T-helper 1 cell treated with Interleukin-12 subunit alpha and Interleukin-12 subunit beta and Interleukin-4 antibody, amounts not matched to agents 30 μg/mL and 1 μg/mL, for 36 hours (primary cell): ENCODE measurements at regions not wholly inside any gene's neighbourhood (a gene's known extent, or its start where the extent isn't known, plus 50 kb on each side); places are given as distances from the start of the nearest gene placed in this dataset.
"Not testable (repeated sequence)": the region's sequence is repeated elsewhere in the genome, so short reads cannot be mapped to it uniquely, and the experiment has no call there.

Experiments used
- H3K27ac Mint-ChIP-seq: one replicate; pipeline ENCODE4 v1.8.0; 2021; ENCODE audit warnings: mild to moderate bottlenecking, mixed read lengths
- H3K27me3 Mint-ChIP-seq: one replicate; pipeline ENCODE4 v1.8.0; 2021; ENCODE audit warnings: low read depth, mixed read lengths
- H3K36me3 Mint-ChIP-seq: one replicate; pipeline ENCODE4 v1.8.0; 2021; ENCODE audit warnings: low read depth, mixed read lengths
- H3K4me1 Mint-ChIP-seq: one replicate; pipeline ENCODE4 v1.8.0; 2021; ENCODE audit warnings: low read depth, mixed read lengths
- H3K4me3 Mint-ChIP-seq: one replicate; pipeline ENCODE4 v1.8.0; 2021; ENCODE audit warnings: mild to moderate bottlenecking, moderate library complexity, mixed read lengths
- H3K9me3 Mint-ChIP-seq: one replicate; pipeline ENCODE4 v1.8.0; 2021; ENCODE audit warnings: mixed read lengths

DNA sequence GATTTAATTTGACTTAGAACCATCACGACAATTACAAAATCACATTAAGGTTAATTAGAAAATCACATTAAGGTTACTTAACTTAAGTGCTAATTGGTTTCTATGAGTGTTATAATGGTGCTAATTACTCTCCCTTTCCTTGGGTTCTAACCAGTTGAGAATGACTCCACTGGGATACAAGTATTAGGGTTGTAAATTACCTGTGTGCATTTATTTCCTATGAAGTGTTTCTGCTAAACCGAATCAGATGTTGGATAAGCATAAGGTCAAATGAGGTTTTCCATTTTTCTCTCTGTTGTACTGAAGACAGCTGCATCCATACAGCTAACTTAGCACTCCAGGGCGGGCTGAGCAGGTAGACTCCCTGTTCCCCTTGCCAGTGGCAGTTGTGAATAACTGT, 610.3 kb upstream of the TMPRSS15 start:
- Mint-ChIP-seq H3K36me3 (no peaks in the 10 kb centered on the region), H3K27me3 (no peaks in the 10 kb centered on the region), H3K27ac (no peak overlapping the region), H3K4me1 (no peaks in the 10 kb centered on the region), H3K4me3 (no peak overlapping the region), H3K9me3 (peaks cover 21% of the 10 kb centered on the region)

DNA sequence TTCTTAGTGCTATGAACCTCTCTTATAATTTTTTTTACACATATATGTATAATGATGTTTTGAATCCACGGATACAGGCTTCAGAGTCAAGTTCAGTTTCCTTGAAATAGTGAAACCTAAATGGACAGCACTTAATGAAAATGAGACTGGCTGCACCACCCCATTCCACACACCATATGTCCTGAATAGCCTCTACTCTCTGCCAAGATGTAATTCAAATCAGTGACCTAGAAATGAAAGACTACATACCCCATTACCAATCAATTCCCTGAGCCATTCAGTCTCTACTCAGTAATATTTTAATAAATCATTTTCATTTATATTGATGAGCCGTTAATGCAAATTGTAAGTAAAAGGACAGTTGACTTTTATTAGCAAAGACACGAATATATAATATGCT, 614.9 kb upstream of the TMPRSS15 start:
- peaks cover 24% of the 10 kb centered on the region for H3K9me3 Mint-ChIP-seq
- H3K27me3 Mint-ChIP-seq, result no peaks in the 10 kb centered on the region
- H3K4me3 Mint-ChIP-seq, result no peak overlapping the region
- no peak overlapping the region for H3K27ac Mint-ChIP-seq
- H3K36me3 Mint-ChIP-seq, result no peaks in the 10 kb centered on the region
- no peaks in the 10 kb centered on the region for H3K4me1 Mint-ChIP-seq

DNA sequence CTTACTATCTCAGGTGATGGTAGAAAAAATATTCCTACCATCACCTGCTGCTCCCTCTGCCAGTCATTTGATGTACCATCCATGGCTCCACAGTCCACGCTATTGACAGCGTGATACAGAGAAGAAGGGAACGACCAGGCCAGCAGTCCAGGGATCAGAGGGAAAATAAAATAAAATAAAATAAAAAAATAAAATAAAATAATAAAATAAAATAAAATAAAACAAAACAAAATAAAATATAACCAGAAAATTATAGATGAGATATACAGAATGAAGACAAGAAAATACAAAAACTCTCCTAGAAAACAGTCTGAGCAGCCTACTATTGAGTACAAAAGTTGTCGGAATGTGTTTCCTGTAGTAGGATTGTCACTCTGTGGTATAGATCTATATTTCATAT, 619.4 kb upstream of the TMPRSS15 start:
- Mint-ChIP-seq H3K27me3 (no peaks in the 10 kb centered on the region), H3K4me3 (no peak overlapping the region), H3K9me3 (peaks cover 29% of the 10 kb centered on the region), H3K36me3 (no peaks in the 10 kb centered on the region), H3K27ac (no peak overlapping the region), H3K4me1 (no peaks in the 10 kb centered on the region)

DNA sequence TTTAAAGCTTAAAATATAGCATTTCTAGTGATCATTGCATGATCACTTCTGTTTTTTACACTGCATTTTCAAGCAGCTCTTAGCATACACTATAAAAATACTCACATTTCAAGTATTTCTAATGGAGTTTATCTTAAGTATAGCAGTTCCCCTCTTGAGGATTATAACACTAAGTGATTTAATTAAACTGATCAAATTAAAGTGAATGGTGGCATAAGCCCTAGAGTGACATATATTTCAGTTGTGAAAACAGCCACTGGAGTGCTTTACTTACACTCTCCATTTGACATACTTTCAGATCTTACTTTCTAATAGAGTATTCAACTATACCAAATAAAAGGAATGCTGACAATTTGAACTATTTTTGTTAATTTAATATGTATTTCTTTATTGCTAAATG, 623.3 kb upstream of the TMPRSS15 start:
- Mint-ChIP-seq H3K27ac (no peak overlapping the region), H3K4me3 (no peak overlapping the region), H3K9me3 (peaks cover 35% of the 10 kb centered on the region), H3K4me1 (no peaks in the 10 kb centered on the region), H3K36me3 (no peaks in the 10 kb centered on the region), H3K27me3 (no peaks in the 10 kb centered on the region)

DNA sequence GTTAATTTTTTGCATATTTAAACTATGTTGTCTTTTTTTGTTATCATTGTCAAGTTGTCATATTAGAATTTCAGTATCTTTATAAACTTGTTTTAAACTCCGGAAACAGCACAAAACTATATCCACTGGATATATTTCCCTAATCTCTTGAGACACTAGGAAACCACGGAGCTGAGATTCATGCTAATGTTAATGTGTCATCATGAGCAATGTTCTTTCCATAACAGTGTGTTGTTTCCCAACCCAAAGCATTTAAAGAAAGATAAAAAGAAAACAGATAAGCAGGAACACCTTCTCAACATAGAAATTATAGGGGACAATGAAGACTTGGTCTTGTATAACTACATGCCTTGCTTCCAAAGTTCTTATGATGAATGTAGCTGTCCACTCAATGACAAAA, 626.2 kb upstream of the TMPRSS15 start:
- Mint-ChIP-seq H3K4me1 (no peaks in the 10 kb centered on the region), H3K27me3 (no peaks in the 10 kb centered on the region), H3K36me3 (no peaks in the 10 kb centered on the region), H3K4me3 (no peak overlapping the region), H3K27ac (no peak overlapping the region), H3K9me3 (peaks cover 42% of the 10 kb centered on the region)

DNA sequence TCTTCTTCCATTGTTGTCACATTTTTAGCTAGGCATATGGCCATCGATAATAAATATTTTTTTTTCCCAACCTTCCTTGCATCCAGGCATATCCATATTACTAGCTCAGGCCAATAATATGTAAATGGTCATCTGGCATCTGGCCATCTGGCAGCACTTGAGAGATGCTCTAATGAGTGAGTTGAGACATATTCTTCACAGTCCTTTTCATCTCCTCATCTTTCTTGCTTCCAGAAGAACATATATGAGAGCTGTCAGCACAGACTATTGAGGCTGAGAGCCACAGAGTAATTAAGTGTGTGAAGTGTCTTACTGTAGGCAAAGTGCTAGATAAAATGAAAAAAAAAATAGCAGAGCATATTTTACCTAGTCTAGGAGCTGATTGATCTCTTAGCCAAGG, 628.4 kb upstream of the TMPRSS15 start:
- Mint-ChIP-seq H3K36me3 (no peaks in the 10 kb centered on the region), H3K27ac (no peak overlapping the region), H3K27me3 (no peaks in the 10 kb centered on the region), H3K4me3 (no peak overlapping the region), H3K4me1 (no peaks in the 10 kb centered on the region), H3K9me3 (peaks cover 40% of the 10 kb centered on the region)

DNA sequence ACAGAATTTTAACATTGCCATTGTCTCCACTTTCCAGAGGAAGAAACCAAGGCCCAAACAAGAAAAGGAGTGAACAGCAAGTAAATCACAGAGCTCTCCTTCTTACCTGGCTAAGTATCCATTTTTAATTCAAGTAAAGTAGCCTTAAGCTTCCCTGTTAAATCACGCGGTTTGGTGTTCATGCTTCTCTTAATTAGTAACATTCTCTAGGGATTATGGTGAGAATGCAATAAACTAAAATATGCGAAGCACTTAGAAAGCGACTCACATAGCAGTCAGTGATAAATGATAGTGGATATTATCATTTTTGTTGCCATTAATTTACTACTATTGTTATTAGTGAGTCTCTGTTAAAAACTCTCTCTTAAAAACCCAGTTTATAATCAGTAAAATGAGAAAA, 630.5 kb upstream of the TMPRSS15 start:
- no peaks in the 10 kb centered on the region for H3K27me3 Mint-ChIP-seq
- no peaks in the 10 kb centered on the region for H3K4me1 Mint-ChIP-seq
- no peak overlapping the region for H3K27ac Mint-ChIP-seq
- peaks cover 38% of the 10 kb centered on the region for H3K9me3 Mint-ChIP-seq
- no peak overlapping the region for H3K4me3 Mint-ChIP-seq
- H3K36me3 Mint-ChIP-seq, result no peaks in the 10 kb centered on the region

DNA sequence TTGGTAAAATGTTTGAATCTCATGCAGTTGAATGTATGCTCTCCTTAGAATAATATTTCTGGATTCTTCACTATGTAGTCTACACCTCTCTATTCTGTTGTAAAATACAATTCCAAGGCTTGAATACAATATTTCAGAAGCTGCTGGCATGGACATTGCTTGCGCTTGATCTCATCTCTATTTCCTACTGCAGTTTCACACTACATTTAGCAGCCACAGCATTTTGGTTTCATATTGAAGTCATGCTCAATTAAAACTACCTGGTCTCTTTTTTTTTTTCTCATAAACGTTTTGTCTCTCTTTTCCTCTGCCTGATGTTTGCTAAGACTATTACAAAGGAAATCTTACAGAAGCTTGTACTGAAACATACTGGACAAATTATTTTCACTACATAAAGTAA, 631.0 kb upstream of the TMPRSS15 start:
- no peaks in the 10 kb centered on the region for H3K4me1 Mint-ChIP-seq
- H3K36me3 Mint-ChIP-seq, result no peaks in the 10 kb centered on the region
- no peak overlapping the region for H3K27ac Mint-ChIP-seq
- H3K4me3 Mint-ChIP-seq, result no peak overlapping the region
- H3K9me3 Mint-ChIP-seq, result peaks cover 35% of the 10 kb centered on the region
- H3K27me3 Mint-ChIP-seq, result no peaks in the 10 kb centered on the region

DNA sequence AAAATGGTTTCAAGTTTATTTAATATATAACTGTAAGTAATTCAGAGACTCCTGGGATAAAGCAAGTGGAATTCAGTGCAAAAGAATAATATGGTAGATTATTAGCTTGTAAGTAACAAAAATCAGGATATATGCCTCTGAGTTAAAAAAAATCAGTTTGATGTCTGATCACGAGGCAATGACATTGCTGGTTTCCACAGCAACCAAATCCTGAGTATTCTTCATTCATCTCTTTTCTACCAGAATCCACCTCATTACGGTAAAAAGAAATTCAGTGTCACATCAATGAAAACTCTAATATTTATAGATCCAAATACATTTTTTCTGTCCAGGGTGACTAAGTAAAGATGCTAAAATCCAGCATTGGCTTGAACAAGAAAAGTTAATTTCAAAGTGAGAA, 642.3 kb upstream of the TMPRSS15 start:
- H3K27me3 Mint-ChIP-seq, result no peaks in the 10 kb centered on the region
- H3K4me1 Mint-ChIP-seq, result no peaks in the 10 kb centered on the region
- no peak overlapping the region for H3K4me3 Mint-ChIP-seq
- peaks cover 44% of the 10 kb centered on the region for H3K9me3 Mint-ChIP-seq
- no peaks in the 10 kb centered on the region for H3K36me3 Mint-ChIP-seq
- no peak overlapping the region for H3K27ac Mint-ChIP-seq

DNA sequence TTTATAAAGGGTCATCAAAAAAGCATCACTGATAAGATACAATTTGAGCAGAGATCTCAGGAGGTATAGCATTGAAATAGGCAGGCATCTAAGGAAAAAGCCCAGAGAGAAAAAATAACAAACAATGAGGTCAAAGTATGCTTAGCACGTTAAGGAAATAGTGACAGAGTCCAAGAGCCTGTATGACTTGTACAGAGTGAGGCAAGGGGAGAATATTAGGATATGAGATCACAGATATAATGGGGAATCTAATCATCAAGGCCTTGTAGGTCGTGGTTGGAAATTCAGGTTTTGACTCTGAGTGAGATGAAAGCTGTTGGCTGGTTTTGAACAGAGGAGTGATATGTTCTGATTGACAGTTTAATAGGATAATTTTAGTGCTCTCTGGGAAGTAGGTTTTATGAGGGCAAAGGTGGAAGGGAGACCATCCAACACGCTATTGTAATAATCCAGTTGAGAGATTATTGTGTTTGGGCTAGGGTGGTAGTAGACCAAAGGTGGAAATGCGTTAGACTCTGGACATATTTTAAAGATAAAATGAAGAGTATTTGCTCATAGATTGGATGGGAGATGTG, 644.6 kb upstream of the TMPRSS15 start:
- Mint-ChIP-seq H3K9me3 (peaks cover 40% of the 10 kb centered on the region), H3K4me3 (no peak overlapping the region), H3K27ac (no peak overlapping the region), H3K4me1 (no peaks in the 10 kb centered on the region), H3K27me3 (no peaks in the 10 kb centered on the region), H3K36me3 (no peaks in the 10 kb centered on the region)

DNA sequence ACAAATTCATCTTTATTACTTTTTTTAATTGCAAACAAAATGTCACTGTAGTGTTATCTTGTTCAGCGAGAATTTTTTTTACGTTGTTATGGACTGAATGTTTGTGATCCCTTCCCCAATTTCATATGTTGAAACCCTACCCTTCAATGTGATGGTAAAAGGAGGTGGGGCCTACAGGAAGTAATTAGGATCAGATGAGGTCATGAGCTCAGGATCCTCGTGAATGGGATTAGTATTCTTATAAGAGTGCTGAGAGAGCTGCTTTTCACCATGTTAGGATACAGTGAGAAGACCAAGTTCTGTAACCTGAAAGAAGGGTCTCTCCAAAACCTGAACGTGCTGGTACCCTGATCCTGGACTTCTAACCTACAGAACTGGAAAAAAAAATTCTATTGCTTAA, 646.0 kb upstream of the TMPRSS15 start:
- Mint-ChIP-seq H3K36me3 (no peaks in the 10 kb centered on the region), H3K4me3 (no peak overlapping the region), H3K4me1 (no peaks in the 10 kb centered on the region), H3K9me3 (peaks cover 37% of the 10 kb centered on the region), H3K27ac (no peak overlapping the region), H3K27me3 (no peaks in the 10 kb centered on the region)

DNA sequence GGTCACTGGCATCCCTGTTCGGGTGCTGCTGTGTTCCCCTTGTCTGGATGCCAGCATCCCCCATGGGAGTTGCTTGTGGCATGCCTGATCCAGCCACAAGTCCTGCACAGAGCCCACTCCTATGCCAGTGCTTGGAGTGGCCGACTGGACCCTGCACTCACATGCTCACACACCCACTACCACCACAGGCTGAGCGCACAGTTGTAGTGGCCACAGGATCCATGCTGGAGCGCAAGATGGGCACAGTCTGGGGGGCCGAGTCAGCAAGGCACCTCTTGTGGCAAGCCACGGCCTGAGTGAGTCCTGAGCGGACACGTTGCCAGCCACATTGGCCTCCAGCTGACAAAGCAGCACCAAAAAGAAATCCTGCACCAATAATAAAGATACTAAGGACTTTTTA, 661.6 kb upstream of the TMPRSS15 start:
- Mint-ChIP-seq H3K27me3 (no peaks in the 10 kb centered on the region), H3K4me3 (no peak overlapping the region)

DNA sequence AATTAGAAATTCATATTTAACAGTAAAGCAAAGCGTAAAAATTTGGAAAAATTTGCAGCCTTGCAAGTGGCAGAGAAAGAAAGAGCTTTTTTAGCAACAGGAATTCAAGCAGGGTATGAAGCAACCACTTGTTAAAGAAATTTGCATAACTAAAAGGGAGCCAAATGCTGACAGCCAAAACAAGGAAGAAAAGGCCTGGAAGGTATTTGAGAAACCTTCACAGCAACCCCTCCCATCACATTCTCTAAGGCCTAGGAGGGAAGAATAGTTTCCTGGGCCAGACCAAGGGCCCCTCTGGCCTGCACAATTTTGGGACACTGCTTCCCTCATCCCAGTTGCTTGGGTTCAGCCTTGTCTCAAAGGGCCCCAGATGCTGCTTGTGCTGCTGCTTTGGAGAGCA, 672.4 kb upstream of the TMPRSS15 start:
- no peaks in the 10 kb centered on the region for H3K27me3 Mint-ChIP-seq
- no peak overlapping the region for H3K27ac Mint-ChIP-seq
- no peak overlapping the region for H3K4me3 Mint-ChIP-seq
- H3K4me1 Mint-ChIP-seq, result no peaks in the 10 kb centered on the region
- H3K9me3 Mint-ChIP-seq, result peaks cover 34% of the 10 kb centered on the region
- no peaks in the 10 kb centered on the region for H3K36me3 Mint-ChIP-seq

More for the DNA sequence above, 661.6 kb upstream of the TMPRSS15 start:
- H3K27ac Mint-ChIP-seq, result no peak overlapping the region
- no peaks in the 10 kb centered on the region for H3K36me3 Mint-ChIP-seq
- H3K4me1 Mint-ChIP-seq, result no peaks in the 10 kb centered on the region
- H3K9me3 Mint-ChIP-seq, result peaks cover 24% of the 10 kb centered on the region

DNA sequence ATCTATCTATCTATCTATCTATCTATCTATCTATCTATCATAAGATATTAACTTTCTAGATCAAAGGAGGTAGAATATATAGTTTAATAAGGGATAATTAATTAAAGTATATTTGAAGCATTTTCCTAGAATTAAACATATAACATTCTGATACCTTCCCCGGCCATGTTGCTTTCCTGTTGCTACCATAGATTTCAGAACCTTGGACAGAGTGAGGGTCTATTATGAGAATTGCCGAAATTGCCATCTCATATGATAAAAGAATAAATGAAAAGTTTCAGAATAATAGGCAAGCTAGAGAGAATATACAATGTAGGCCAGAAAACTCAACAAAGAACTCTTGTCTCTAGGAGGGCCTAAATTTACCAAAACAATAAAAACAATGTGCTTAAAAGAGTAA, 706.1 kb upstream of the TMPRSS15 start:
- H3K27ac Mint-ChIP-seq, result no peak overlapping the region
- no peaks in the 10 kb centered on the region for H3K36me3 Mint-ChIP-seq
- H3K27me3 Mint-ChIP-seq, result no peaks in the 10 kb centered on the region
- no peaks in the 10 kb centered on the region for H3K4me1 Mint-ChIP-seq
- peaks cover 33% of the 10 kb centered on the region for H3K9me3 Mint-ChIP-seq
- H3K4me3 Mint-ChIP-seq, result no peak overlapping the region

DNA sequence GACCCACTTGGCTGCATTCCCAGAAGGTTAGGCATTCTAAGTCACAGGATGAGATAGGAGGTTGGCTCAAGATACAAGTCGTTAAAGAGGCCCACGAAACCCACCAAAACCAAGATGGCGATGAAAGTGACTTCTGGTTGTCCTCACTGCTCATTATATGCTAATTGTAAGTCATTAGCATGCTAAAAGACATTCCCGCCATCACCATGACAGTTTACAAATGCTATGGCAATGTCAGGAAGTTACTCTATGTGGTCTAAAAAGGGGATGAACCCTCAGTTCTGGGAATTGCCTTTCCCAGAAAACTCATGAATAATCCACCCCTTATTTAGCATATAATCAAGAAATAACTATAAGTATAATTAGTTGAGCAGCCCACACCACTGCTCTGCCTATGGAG, 715.7 kb upstream of the TMPRSS15 start:
- not testable (repeated sequence) for H3K4me1 Mint-ChIP-seq, H3K27ac Mint-ChIP-seq, H3K27me3 Mint-ChIP-seq, H3K36me3 Mint-ChIP-seq, H3K4me3 Mint-ChIP-seq
- H3K9me3 Mint-ChIP-seq, result peaks cover 46% of the 10 kb centered on the region

DNA sequence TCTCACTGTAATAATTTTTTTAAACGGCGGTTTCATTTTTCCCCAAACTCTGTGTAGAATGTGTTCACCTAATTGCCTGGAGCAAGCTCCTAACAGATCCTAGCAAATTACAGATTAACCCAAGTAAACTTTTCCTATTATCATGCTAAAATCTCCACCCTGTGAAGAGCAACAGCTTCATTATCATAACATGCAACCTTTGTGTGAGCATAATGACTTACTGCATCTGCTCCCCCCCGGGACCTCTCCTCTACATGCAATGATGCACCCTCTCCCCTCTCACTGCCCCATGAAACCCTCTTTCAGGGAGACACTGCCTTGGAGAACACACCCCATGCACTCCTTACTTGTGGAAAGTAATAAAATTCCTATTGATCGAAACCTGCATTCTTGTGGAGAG, 717.0 kb upstream of the TMPRSS15 start:
- Mint-ChIP-seq H3K27ac (no peak overlapping the region), H3K4me1 (no peaks in the 10 kb centered on the region), H3K36me3 (no peaks in the 10 kb centered on the region), H3K9me3 (peaks cover 50% of the 10 kb centered on the region), H3K4me3 (no peak overlapping the region), H3K27me3 (no peaks in the 10 kb centered on the region)
